Hypothalamus (tissue), 51 donors: ENCODE measurements at regions not wholly inside any gene's neighbourhood (a gene's known extent, or its start where the extent isn't known, plus 50 kb on each side); places are given as distances from the start of the nearest gene placed in this dataset.
"Not testable (repeated sequence)": the region's sequence is repeated elsewhere in the genome, so short reads cannot be mapped to it uniquely, and the experiment has no call there.

ENCODE experiments used
- DNase-seq, 51 donors: peaks; one replicate each; lab custom pipeline; 2025; lab: John Stamatoyannopoulos, UW

GRCh38 chr7:1356853-1357252, 102.4 kb downstream of the MICALL2 start:
- DNase-seq, result not testable (repeated sequence)

DNA sequence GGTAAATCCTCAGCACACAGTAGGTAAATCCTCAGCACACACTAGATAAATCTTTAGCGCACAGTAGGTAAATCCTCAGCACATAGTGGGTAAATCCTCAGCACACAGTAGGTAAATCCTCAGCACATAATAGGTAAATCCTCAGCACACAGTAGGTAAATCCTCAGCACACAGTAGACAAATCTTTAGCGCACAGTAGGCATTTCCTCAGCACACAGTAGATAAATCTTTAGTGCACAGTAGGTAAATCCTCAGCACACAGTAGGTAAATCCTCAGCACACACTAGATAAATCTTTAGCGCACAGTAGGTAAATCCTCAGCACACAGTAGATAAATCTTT, 102.0 kb downstream of the MICALL2 start:
- not testable (repeated sequence) for DNase-seq

DNA sequence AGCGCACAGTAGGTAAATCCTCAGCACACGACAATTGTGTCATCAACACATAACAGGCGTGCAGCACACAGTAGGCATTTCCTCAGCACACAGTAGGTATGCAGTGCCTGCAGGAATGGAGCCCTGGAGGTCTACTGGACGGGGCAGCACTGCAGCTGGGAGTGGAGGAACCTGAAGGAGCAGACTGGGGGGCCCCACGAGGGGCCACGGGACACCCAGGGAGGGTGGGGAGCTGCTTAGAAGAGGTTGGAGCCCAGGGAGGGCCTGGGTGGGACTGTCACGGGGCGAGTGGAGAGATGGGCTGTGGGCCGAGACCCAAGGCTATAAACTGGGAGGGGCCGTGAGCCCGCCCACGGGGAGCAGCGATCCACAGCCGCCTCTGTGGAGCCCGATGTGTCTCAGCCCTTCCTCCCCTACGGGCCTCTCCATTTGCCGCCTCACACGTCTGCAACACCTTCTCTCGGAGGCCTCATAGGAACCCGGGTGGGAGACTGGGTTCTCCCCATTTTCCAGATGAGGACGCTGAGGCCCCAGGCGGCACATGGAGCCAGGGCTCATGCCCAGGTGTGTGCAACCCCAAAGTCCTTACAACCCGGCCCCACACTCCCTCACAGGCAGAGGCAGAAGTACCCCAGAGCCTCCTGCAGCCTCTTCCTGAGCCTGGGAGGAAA, 101.5 kb downstream of the MICALL2 start:
- no peak for DNase-seq

GRCh38 chr7:1358376-1359050, 100.8 kb downstream of the MICALL2 start:
- no peak for DNase-seq

DNA sequence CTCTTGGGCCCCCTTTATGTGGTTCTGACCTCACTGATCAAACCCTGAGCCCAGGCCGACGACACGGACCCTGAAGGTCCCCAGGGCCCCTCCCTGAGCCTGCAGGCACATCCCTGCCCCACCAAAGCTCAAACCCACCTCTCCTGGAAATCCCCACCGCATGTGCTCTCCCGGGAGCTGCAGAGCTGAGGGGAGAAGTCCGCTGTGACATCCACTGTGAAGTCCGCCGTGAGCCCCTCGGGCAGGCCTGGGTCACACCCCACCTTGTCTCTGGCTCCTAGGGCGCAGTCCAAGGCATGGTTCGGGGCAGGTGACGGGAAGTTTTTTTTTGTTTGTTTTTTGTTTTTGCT, 100.2 kb downstream of the MICALL2 start:
- DNase-seq, result no peak

DNA sequence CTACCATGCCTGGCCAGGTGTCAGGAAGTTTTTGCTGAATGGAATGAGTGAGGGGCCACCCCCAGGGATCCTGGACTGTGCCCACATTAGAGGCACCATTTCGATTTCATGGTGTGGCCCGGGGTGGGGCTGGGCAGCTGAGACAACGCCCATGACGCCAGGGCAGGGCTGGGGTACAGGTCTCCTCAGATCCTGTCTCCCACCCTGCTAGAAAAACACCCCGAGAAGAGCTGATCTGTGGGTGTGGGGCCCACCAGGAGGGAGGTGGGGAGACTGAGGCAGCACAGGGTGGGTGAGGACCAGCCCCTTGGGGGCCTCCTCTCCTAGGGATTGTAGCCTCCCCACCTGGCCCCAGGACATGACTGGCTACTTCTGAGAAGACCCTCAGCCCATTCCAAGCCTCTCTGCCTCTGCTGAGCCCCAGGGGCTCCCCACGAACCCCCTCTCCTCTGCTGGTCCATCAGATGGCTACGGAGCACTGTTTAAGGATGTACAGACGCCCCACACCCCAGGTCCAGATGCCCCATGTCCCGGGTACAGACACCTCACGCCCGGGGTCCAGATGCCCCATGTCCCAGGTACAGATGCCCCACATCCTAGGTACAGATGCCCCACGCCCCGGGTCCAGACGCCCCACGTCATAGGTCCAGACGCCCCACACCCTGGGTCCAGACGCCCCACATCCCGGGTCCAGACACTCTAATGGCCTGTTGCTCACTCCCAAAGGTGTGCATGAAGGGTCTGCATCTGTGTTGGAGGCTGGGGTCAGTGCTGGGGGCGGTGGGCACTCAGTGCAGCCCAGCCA, 99.4 kb downstream of the MICALL2 start:
- no peak for DNase-seq

- DNase-seq, result no peak
These were observed 98.7 kb downstream of the MICALL2 start for GRCh38 chr7:1360521-1360971.

GRCh38 chr7:1361016-1361755, 98.1 kb downstream of the MICALL2 start:
- no peak for DNase-seq

- no peak for DNase-seq
These were observed 97.5 kb downstream of the MICALL2 start for GRCh38 chr7:1361756-1362125.

- no peak for DNase-seq
These were observed 97.0 kb downstream of the MICALL2 start for GRCh38 chr7:1362301-1362700.

GRCh38 chr7:1364068-1364905, 95.0 kb downstream of the MICALL2 start:
- no peak for DNase-seq

- no peak for DNase-seq
These were observed 94.2 kb downstream of the MICALL2 start for GRCh38 chr7:1364906-1365570.

DNA sequence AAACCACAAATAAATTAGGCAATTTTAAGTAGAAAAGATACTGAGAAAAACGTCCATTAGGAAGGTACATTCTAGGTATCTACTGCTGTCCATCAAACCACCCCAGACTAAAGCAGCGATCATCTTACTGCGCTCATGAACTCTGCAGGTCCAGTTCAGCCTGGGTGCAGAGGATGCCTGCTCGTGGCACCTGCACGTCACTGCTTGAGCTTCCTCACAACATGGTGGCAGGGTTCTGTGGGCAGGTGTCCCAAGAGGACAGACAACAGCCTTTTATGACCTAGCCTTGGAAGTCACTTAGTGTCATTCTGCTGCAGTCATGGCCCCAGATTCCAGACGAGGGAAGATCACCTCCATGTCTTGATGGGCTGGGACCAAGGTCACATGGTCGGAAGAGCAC, 93.4 kb downstream of the MICALL2 start:
- no peak for DNase-seq

DNA sequence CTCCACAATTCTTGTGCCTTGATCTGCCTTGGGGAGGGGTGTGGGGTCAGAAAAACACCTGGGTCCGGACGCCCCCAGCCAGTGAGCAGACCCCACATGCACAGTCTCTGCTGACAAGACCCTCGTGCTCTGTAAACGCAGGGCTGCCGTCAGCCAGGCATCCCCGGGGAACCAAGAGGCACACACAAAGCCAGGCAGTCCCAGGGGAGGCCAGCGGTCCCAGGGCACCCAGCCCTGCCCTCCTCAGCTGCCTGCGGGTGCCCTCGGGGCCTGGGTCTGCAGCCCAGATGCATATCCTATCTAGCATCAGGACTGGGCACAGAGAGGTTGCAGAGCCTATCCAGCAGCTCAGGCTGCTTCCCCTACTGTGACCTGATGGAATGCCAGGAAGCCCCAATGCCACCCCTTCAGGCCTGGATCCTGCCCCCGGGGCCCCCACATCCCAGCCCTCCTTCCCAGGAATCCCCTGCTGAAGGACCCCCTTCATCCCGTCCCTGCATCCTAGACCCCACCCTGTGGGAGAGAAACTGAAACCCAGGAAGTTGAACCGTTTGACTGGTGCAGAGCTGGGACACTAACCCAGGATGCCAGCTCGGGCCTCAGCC, 92.4 kb downstream of the MICALL2 start:
- no peak for DNase-seq

DNA sequence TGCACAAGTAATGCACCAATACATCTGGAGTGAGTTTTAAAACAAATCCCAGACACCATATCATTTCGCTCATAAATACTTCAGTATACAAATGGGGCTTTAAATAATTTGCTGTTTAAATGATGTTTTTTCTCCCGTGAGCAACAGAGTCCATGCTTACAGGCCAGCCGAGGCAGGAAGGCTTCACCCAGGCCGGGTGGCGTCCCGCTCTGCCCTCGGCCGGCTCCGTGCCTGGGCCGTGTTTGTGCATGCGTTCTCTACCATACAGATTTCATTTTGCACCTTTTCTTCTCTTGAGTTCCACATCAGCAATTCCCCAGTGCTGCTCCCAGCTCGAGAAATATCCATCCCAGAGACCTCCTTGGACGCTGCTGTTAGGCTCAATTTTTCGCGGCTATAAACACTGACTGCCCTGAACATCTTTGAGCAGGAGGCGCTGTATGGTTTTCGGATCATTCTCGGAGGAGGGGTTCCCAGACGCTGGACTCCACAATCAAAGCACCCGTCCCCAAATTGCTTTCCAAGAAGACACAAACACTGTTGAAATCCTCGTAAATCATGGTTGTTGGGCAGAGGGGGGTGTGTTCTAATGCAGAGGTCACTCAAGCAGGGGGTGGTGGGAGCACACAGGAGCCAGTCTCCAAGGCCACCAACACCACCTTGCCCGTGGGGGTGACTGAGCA, 91.6 kb downstream of the MICALL2 start:
- DNase-seq, result no peak

- no peak for DNase-seq
These were observed 91.0 kb downstream of the MICALL2 start for GRCh38 chr7:1368184-1368681.

GRCh38 chr7:1368682-1369571, 90.3 kb downstream of the MICALL2 start:
- no peak for DNase-seq
